Left ventricle myocardium superior (tissue), 1 donor: ENCODE measurements at regions not wholly inside any gene's neighbourhood (a gene's known extent, or its start where the extent isn't known, plus 50 kb on each side); places are given as distances from the start of the nearest gene placed in this dataset.

ENCODE experiments used
- ATAC-seq: fragments of 200-7000 bp; cut with Tn5 transposase; one replicate; pipeline ENCODE4 v1.9.1; 2020; ENCODE audit warnings: mild to moderate bottlenecking, moderate library complexity
- DNase-seq: peaks from one replicate; pipeline ENCODE4 v3.0.0-alpha.2; 2020
- intact Hi-C: fragments of 100-400 bp; cut with micrococcal nuclease; formaldehyde crosslinking; loops from one replicate; pipeline ENCODE4 v1.11.0; 2022
- donor health status: DM: no; HTN: yes; CAD: no; lungs with severe emphysema.

- DNase-seq (no peak), ATAC-seq (no peak)
- intact Hi-C loops, result no loop called here
Observed at GRCh38 chr18:65968239-65969004, 217.6 kb downstream of the CDH7 start.

GRCh38 chr18:65955747-65956146 is 204.9 kb downstream of the CDH7 start:
- ATAC-seq (no peak), DNase-seq (no peak)
- intact Hi-C loops, result no loop called here

GRCh38 chr18:65954372-65954771 is 203.6 kb downstream of the CDH7 start:
- DNase-seq, result no peak
- intact Hi-C loops, result no loop called here

GRCh38 chr18:65946777-65947176 is 196.0 kb downstream of the CDH7 start:
- ATAC-seq (no peak), DNase-seq (no peak)
- intact Hi-C loops, result no loop called here

More at GRCh38 chr18:65954372-65954771, 203.6 kb downstream of the CDH7 start:
- no peak for ATAC-seq

GRCh38 chr18:65943268-65943667 is 192.5 kb downstream of the CDH7 start:
- ATAC-seq, result no peak
- intact Hi-C loops, result no loop called here

GRCh38 chr18:65942854-65943253 is 192.0 kb downstream of the CDH7 start:
- intact Hi-C loops, result no loop called here
- ATAC-seq (no peak), DNase-seq (no peak)

More at GRCh38 chr18:65943268-65943667, 192.5 kb downstream of the CDH7 start:
- no peak for DNase-seq

GRCh38 chr18:65942104-65942503 is 191.3 kb downstream of the CDH7 start:
- no peak for ATAC-seq
- DNase-seq, result no peak
- intact Hi-C loops, result no loop called here

- no peak for DNase-seq
- ATAC-seq, result no peak
- intact Hi-C loops, result no loop called here
Observed at GRCh38 chr18:65941482-65941881, 190.7 kb downstream of the CDH7 start.
